Sigmoid colon (tissue), 4 donors: ENCODE measurements at regions not wholly inside any gene's neighbourhood (a gene's known extent, or its start where the extent isn't known, plus 50 kb on each side); places are given as distances from the start of the nearest gene placed in this dataset.

Experiments used
- CTCF ChIP-seq, 4 experiments: fragments of 450-650 bp in 3 of 4; fragments of 200-600 bp in 1 of 4; IDR thresholded peaks; one replicate each; pipeline ENCODE4 v1.5.1; 2016 to 2019; ENCODE audit warnings: antibody characterized with exemption in 4 of 4, mild to moderate bottlenecking in 3 of 4, moderate library complexity in 2 of 4
- EP300 ChIP-seq, 4 donors: sonication (generic); formaldehyde crosslinking; IDR thresholded peaks; one replicate each; pipeline ENCODE4 v1.6.1; 2017; ENCODE audit warnings: antibody characterized with exemption in 4 of 4

- TF ChIP-seq CTCF (IDR thresholded peaks at IDR 0.05), result no peak
- no peak for TF ChIP-seq EP300 (IDR thresholded peaks at IDR 0.05)
These were observed 188.9 kb downstream of the TFAP2C start for GRCh38 chr20:56817780-56818675.
